ENCODE measurements at regions not wholly inside any gene's neighbourhood (a gene's known extent, or its start where the extent isn't known, plus 50 kb on each side); places are given as distances from the start of the nearest gene placed in this dataset.

DNA sequence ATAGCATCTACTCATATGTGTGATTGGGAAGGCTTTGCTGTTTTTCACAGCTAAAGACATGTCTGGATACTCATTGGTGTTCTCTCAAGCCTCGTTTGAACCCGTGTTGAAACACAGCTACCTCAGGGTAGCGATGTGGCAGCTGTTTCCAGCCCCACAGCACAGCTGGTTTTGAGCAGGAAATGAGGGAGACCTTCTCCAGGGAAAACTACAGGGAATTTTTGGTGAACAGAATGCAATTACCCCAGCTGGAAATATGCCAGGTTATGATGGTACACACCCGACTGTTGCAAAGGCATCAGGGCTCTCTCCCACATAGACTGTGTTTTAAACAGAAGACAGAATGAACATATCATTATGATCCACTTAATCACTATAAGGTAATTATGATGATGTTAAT is 828.9 kb downstream of the VRK1 start:
- no peak for ATAC-seq
- no peak for DNase-seq (ENCODE audit: low spot score in 2 of 2)
- Mint-ChIP-seq H3K27ac (no peak overlapping the region), H3K4me3 (no peak overlapping the region), H3K4me1 (peaks cover 9% of the 10 kb centered on the region), H3K9me3 (peaks cover 3% of the 10 kb centered on the region), H3K36me3 (no peaks in the 10 kb centered on the region)

- Mint-ChIP-seq H3K4me3 (no peak overlapping the region), H3K27ac (no peak overlapping the region)
- no peak for ATAC-seq
Observed at GRCh38 chr14:97630249-97630648, 833.1 kb downstream of the VRK1 start.

DNA sequence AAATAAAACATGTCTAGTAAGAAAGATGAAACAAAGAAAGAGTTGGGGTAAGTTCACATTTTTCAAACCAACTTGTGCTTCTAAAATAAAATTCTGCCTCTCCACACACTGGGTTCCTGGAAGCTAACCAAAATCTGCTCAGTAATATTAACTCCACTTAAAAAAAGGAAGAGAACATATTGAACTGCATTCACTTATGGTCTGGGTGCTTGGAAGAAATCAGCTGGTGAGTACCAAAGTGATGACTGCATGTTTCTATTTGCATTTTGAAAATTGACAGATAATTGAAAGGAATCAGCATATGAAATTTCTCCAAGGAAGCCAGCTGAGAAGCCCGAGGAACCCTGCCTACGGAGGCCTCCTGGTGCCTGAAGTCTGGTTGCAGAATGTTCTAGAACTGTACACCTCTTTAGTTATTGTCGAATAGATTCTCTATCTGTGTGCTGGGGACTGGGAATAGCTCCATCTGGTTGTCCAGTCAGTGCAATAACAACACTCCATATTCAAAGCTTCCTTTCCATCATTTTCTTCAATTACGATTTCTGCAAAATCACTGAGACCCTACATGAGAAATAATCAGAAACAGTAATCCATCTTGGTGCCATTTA is 836.1 kb downstream of the VRK1 start:
- ATAC-seq = no peak
- no peaks in the 10 kb centered on the region for H3K36me3 Mint-ChIP-seq
- peaks cover 26% of the 10 kb centered on the region for H3K4me1 Mint-ChIP-seq
- H3K27ac Mint-ChIP-seq = no peak overlapping the region
- no peak overlapping the region for H3K4me3 Mint-ChIP-seq
- no peak for DNase-seq (ENCODE audit: low spot score in 2 of 2)
- H3K9me3 Mint-ChIP-seq = no peaks in the 10 kb centered on the region

More at GRCh38 chr14:97630249-97630648, 833.1 kb downstream of the VRK1 start:
- H3K9me3 Mint-ChIP-seq = no peaks in the 10 kb centered on the region
- peaks cover 9% of the 10 kb centered on the region for H3K4me1 Mint-ChIP-seq
- H3K36me3 Mint-ChIP-seq = no peaks in the 10 kb centered on the region
- no peak for DNase-seq (ENCODE audit: low spot score in 2 of 2)

DNA sequence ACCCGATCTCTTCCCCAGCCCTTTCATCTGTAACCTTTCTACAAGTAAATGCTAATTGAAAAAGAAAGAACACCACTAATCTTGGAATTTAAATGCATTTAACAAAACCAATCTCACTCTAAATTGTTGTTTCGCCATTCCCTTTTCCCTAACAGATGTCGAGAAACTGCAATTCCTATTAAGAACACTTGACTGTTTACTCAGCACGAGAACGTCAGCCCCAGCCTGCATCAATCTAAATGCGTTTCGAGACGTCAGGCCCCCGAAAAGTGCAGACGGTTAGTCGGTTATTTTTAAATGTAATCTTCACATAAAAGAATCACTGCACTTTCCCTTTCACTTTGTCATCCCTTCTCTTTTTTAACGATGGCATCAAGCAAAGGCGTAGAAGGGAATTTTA is 837.6 kb downstream of the VRK1 start:
- no peaks in the 10 kb centered on the region for H3K9me3 Mint-ChIP-seq
- peak overlapping the region; percentile 82 for H3K27ac Mint-ChIP-seq
- no peaks in the 10 kb centered on the region for H3K36me3 Mint-ChIP-seq
- H3K4me3 Mint-ChIP-seq = peak overlapping the region; percentile 58
- H3K4me1 Mint-ChIP-seq = peaks cover 42% of the 10 kb centered on the region
- DNase-seq (ENCODE audit: low spot score in 2 of 2) (no peak), ATAC-seq (no peak)

GRCh38 chr14:97638864-97639263 is 841.7 kb downstream of the VRK1 start:
- DNase-seq (ENCODE audit: low spot score in 2 of 2) (no peak), ATAC-seq (peak; percentile 76)
- H3K4me3 Mint-ChIP-seq = peak overlapping the region; percentile 2
- H3K4me1 Mint-ChIP-seq = peaks cover 64% of the 10 kb centered on the region
- peak overlapping the region; percentile 32 for H3K27ac Mint-ChIP-seq
- no peaks in the 10 kb centered on the region for H3K9me3 Mint-ChIP-seq
- H3K36me3 Mint-ChIP-seq = no peaks in the 10 kb centered on the region

DNA sequence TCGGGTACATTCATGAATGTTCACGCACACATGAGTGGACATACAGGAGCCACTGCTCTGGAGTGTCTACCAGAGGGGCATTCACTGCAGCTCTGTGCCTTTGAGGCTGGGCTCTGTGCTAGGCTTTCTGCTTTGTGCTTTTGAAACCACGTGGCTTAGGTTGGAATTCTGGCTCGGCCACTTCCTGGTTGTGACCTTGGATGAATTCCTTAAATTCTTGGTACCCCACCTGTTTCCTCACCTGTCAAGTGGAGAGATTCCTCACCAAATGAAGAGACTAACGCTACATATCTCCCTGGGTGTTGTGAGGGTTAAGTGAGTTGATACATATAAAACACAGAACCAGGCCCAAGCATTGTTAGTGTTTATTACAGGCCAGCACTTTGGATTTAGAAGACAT is 842.8 kb downstream of the VRK1 start:
- DNase-seq (ENCODE audit: low spot score in 2 of 2) (no peak), ATAC-seq (no peak)
- Mint-ChIP-seq H3K4me1 (peaks cover 57% of the 10 kb centered on the region), H3K9me3 (no peaks in the 10 kb centered on the region), H3K36me3 (no peaks in the 10 kb centered on the region), H3K4me3 (no peak overlapping the region), H3K27ac (peak overlapping the region; percentile 15)

DNA sequence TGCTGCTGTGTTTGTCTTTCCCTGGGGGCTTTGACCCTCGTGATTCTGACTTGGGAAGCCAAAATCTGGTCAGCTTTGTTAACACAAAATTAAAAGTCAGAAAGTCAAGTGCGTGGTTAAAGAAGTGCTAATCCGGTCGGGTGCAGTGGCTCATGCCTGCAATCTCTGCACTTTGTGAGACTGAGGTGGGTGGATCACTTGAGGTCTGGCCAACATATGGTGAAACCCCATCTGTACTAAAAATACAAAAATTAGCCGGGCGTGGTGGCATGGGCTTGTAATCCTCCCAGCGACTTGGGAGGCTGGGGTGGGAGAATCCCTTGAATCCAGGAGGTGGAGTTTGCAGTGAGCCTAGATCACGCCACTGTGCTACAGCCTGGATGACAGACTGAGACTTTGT is 844.6 kb downstream of the VRK1 start:
- Mint-ChIP-seq H3K36me3 (no peaks in the 10 kb centered on the region), H3K4me1 (peaks cover 52% of the 10 kb centered on the region), H3K9me3 (no peaks in the 10 kb centered on the region), H3K4me3 (no peak overlapping the region), H3K27ac (no peak overlapping the region)
- ATAC-seq = peak; percentile 52
- no peak for DNase-seq (ENCODE audit: low spot score in 2 of 2)

- ATAC-seq (no peak), DNase-seq (ENCODE audit: low spot score in 2 of 2) (no peak)
- peaks cover 44% of the 10 kb centered on the region for H3K4me1 Mint-ChIP-seq
- H3K4me3 Mint-ChIP-seq = no peak overlapping the region
- H3K27ac Mint-ChIP-seq = no peak overlapping the region
- no peaks in the 10 kb centered on the region for H3K9me3 Mint-ChIP-seq
- no peaks in the 10 kb centered on the region for H3K36me3 Mint-ChIP-seq
Observed at GRCh38 chr14:97642631-97643030, 845.4 kb downstream of the VRK1 start.

DNA sequence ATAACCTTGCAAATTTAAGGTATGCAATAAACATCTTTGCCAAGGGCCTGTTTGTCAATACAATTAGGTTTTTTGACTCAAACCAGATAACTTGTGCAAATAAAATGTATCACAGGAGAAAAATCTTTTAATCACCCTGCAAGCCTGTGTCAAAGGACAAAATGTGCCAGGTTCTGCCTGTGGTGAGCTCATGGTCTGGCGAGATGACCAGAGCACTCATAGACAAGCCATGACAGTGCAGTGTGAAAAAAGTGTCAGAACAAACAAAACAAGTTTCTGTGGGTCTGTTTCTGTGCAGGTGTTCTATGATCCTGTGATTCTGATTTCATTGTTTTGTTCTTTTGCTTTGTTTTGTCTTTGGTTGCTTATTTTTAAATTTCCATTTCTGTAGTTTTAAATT is 847.2 kb downstream of the VRK1 start:
- no peak overlapping the region for H3K4me3 Mint-ChIP-seq
- H3K4me1 Mint-ChIP-seq = peaks cover 27% of the 10 kb centered on the region
- no peaks in the 10 kb centered on the region for H3K9me3 Mint-ChIP-seq
- DNase-seq (ENCODE audit: low spot score in 2 of 2) (no peak), ATAC-seq (no peak)
- H3K27ac Mint-ChIP-seq = peak overlapping the region; percentile 7
- no peaks in the 10 kb centered on the region for H3K36me3 Mint-ChIP-seq

GRCh38 chr14:97649752-97650151 is 852.6 kb downstream of the VRK1 start:
- H3K4me3 Mint-ChIP-seq = no peak overlapping the region
- H3K9me3 Mint-ChIP-seq = no peaks in the 10 kb centered on the region
- H3K27ac Mint-ChIP-seq = no peak overlapping the region
- no peaks in the 10 kb centered on the region for H3K4me1 Mint-ChIP-seq
- ATAC-seq (no peak), DNase-seq (ENCODE audit: low spot score in 2 of 2) (no peak)
- H3K36me3 Mint-ChIP-seq = no peaks in the 10 kb centered on the region

- Mint-ChIP-seq H3K4me1 (peaks cover 15% of the 10 kb centered on the region), H3K9me3 (no peaks in the 10 kb centered on the region), H3K27ac (no peak overlapping the region), H3K4me3 (no peak overlapping the region), H3K36me3 (no peaks in the 10 kb centered on the region)
- DNase-seq (ENCODE audit: low spot score in 2 of 2) (no peak), ATAC-seq (no peak)
Observed at GRCh38 chr14:97655169-97655948, 858.2 kb downstream of the VRK1 start.

DNA sequence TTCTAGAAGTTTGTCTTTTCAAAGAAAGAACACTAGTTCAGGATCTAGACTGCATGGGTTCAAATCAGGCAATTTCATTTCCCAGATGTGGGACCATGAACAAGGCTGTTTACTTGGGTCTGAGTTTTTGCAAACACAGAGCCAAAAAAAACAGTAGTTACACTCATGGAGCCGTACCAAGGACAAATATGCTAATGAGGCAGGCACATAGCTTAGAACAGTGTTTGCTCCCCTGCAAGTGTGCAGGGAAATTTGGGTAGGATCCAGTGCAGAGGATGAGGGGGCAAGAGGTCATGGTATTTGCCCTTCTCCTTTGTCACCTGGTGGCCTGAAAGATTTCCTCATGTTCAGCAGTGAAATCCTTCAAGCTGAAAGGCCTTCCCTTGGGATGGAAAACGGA is 860.4 kb downstream of the VRK1 start:
- no peak overlapping the region for H3K27ac Mint-ChIP-seq
- H3K9me3 Mint-ChIP-seq = no peaks in the 10 kb centered on the region
- ATAC-seq (no peak), DNase-seq (ENCODE audit: low spot score in 2 of 2) (no peak)
- H3K4me1 Mint-ChIP-seq = peaks cover 15% of the 10 kb centered on the region
- no peaks in the 10 kb centered on the region for H3K36me3 Mint-ChIP-seq
- no peak overlapping the region for H3K4me3 Mint-ChIP-seq

- Mint-ChIP-seq H3K36me3 (no peaks in the 10 kb centered on the region), H3K27ac (no peak overlapping the region), H3K4me1 (peaks cover 33% of the 10 kb centered on the region), H3K9me3 (peaks cover 3% of the 10 kb centered on the region), H3K4me3 (no peak overlapping the region)
- peak; percentile 45 for ATAC-seq
- DNase-seq (ENCODE audit: low spot score in 2 of 2) = no peak
Observed at GRCh38 chr14:97687944-97688630, 890.9 kb downstream of the VRK1 start.

- Mint-ChIP-seq H3K4me3 (no peak overlapping the region), H3K36me3 (no peaks in the 10 kb centered on the region), H3K27ac (no peak overlapping the region), H3K4me1 (peaks cover 32% of the 10 kb centered on the region), H3K9me3 (peaks cover 3% of the 10 kb centered on the region)
- DNase-seq (ENCODE audit: low spot score in 2 of 2) = no peak
- ATAC-seq = no peak
Observed at GRCh38 chr14:97688631-97689336, 891.6 kb downstream of the VRK1 start.

GRCh38 chr14:97692084-97692483 is 894.9 kb downstream of the VRK1 start:
- DNase-seq (ENCODE audit: low spot score in 2 of 2) (no peak), ATAC-seq (no peak)
- no peaks in the 10 kb centered on the region for H3K36me3 Mint-ChIP-seq
- no peak overlapping the region for H3K4me3 Mint-ChIP-seq
- H3K9me3 Mint-ChIP-seq = no peaks in the 10 kb centered on the region
- no peak overlapping the region for H3K27ac Mint-ChIP-seq
- peaks cover 20% of the 10 kb centered on the region for H3K4me1 Mint-ChIP-seq

Data from stimulated activated effector memory CD8-positive, alpha-beta T cell treated with anti-CD3 and anti-CD28 coated beads, Interleukin-12 subunit alpha, Interleukin-12 subunit beta, amount 100 ng/mL, for 72 hours (primary cell).